Activated naive CD4-positive, alpha-beta T cell (primary cell): ENCODE measurements at regions not wholly inside any gene's neighbourhood (a gene's known extent, or its start where the extent isn't known, plus 50 kb on each side); places are given as distances from the start of the nearest gene placed in this dataset.

Experiments used
- DNase-seq, 4 experiments: peaks; one replicate each; lab custom pipeline; 2025; lab: John Stamatoyannopoulos, UW

GRCh38 chr1:244220410-244220809 lies 169.3 kb downstream of the ZBTB18 start:
- no peak for DNase-seq

- no peak for DNase-seq
Observed at GRCh38 chr1:244221991-244222390, 170.9 kb downstream of the ZBTB18 start.

GRCh38 chr1:244224487-244225430 lies 173.7 kb downstream of the ZBTB18 start:
- DNase-seq: no peak

GRCh38 chr1:244226435-244226834 lies 175.4 kb downstream of the ZBTB18 start:
- DNase-seq: no peak

- DNase-seq: no peak
Observed at GRCh38 chr1:244230470-244230869, 179.4 kb downstream of the ZBTB18 start.

GRCh38 chr1:244231193-244231571 lies 180.1 kb downstream of the ZBTB18 start:
- no peak for DNase-seq

GRCh38 chr1:244231572-244232315 lies 180.7 kb downstream of the ZBTB18 start:
- no peak for DNase-seq

GRCh38 chr1:244234009-244234643 lies 183.0 kb downstream of the ZBTB18 start:
- DNase-seq: no peak

GRCh38 chr1:244235157-244235556 lies 184.1 kb downstream of the ZBTB18 start:
- DNase-seq: no peak

- DNase-seq: no peak
Observed at GRCh38 chr1:244236101-244236500, 185.0 kb downstream of the ZBTB18 start.

- no peak for DNase-seq
Observed at GRCh38 chr1:244236721-244237120, 185.6 kb downstream of the ZBTB18 start.

GRCh38 chr1:244237445-244237844 lies 186.4 kb downstream of the ZBTB18 start:
- no peak for DNase-seq

- no peak for DNase-seq
Observed at GRCh38 chr1:244239261-244239770, 188.2 kb downstream of the ZBTB18 start.

- DNase-seq: no peak
Observed at GRCh38 chr1:244241438-244241837, 190.4 kb downstream of the ZBTB18 start.

- no peak for DNase-seq
Observed at GRCh38 chr1:244242446-244242845, 191.4 kb downstream of the ZBTB18 start.

GRCh38 chr1:244246334-244246733 lies 195.3 kb downstream of the ZBTB18 start:
- DNase-seq: no peak

GRCh38 chr1:244248426-244248825 lies 197.3 kb downstream of the ZBTB18 start:
- no peak for DNase-seq

GRCh38 chr1:244252211-244252610 lies 199.5 kb downstream of the ADSS2 start:
- DNase-seq: no peak

- DNase-seq: no peak
Observed at GRCh38 chr1:244254467-244254866, 197.2 kb downstream of the ADSS2 start.

- no peak for DNase-seq
Observed at GRCh38 chr1:244255426-244255965, 196.2 kb downstream of the ADSS2 start.

- DNase-seq: no peak
Observed at GRCh38 chr1:244256086-244256676, 195.5 kb downstream of the ADSS2 start.

GRCh38 chr1:244264163-244264562 lies 187.5 kb downstream of the ADSS2 start:
- no peak for DNase-seq
